Hematopoietic multipotent progenitor cell (in vitro differentiated cells): ENCODE measurements at regions not wholly inside any gene's neighbourhood (a gene's known extent, or its start where the extent isn't known, plus 50 kb on each side); places are given as distances from the start of the nearest gene placed in this dataset.

Experiments
- DNase-seq, 3 donors: peaks; one replicate each; pipeline ENCODE4 v3.0.0-alpha.2; 2011 to 2015; ENCODE audit warnings: low read depth in 2 of 3, low spot score in 2 of 3

- DNase-seq, result no peak
These were observed 115.2 kb upstream of the GDF10 start for GRCh38 chr10:47184724-47185330.

- DNase-seq, result no peak
These were observed 113.1 kb upstream of the GDF10 start for GRCh38 chr10:47186941-47187340.

GRCh38 chr10:47187592-47187991 is 112.4 kb upstream of the GDF10 start:
- DNase-seq, result no peak

- DNase-seq, result no peak
These were observed 111.8 kb upstream of the GDF10 start for GRCh38 chr10:47188156-47188555.

- no peak for DNase-seq
These were observed 110.2 kb upstream of the GDF10 start for GRCh38 chr10:47189802-47190201.

- no peak for DNase-seq
These were observed 109.7 kb upstream of the GDF10 start for GRCh38 chr10:47190301-47190700.

- no peak for DNase-seq
These were observed 109.1 kb upstream of the GDF10 start for GRCh38 chr10:47190802-47191450.

GRCh38 chr10:47192273-47192672 is 107.7 kb upstream of the GDF10 start:
- no peak for DNase-seq

GRCh38 chr10:47193666-47194065 is 106.3 kb upstream of the GDF10 start:
- no peak for DNase-seq

- DNase-seq, result peak in 1 of 3 donors; percentile 48
These were observed 104.6 kb upstream of the GDF10 start for GRCh38 chr10:47195274-47195885.

GRCh38 chr10:47196691-47197090 is 103.3 kb upstream of the GDF10 start:
- no peak for DNase-seq

GRCh38 chr10:47198221-47198620 is 101.8 kb upstream of the GDF10 start:
- DNase-seq, result no peak

- no peak for DNase-seq
These were observed 94.8 kb upstream of the GDF10 start for GRCh38 chr10:47205192-47205591.

GRCh38 chr10:47206449-47207280 is 93.3 kb upstream of the GDF10 start:
- peak in 1 of 3 donors; percentile 11 for DNase-seq

- no peak for DNase-seq
These were observed 92.7 kb upstream of the GDF10 start for GRCh38 chr10:47207281-47207615.

GRCh38 chr10:47207894-47208469 is 92.0 kb upstream of the GDF10 start:
- DNase-seq, result no peak

GRCh38 chr10:47209466-47209865 is 90.5 kb upstream of the GDF10 start:
- DNase-seq, result no peak

GRCh38 chr10:47214520-47214919 is 85.5 kb upstream of the GDF10 start:
- no peak for DNase-seq

- DNase-seq, result no peak
These were observed 82.9 kb upstream of the GDF10 start for GRCh38 chr10:47217113-47217512.

GRCh38 chr10:47218803-47219202 is 81.2 kb upstream of the GDF10 start:
- DNase-seq, result no peak

GRCh38 chr10:47222461-47222860 is 77.5 kb upstream of the GDF10 start:
- DNase-seq, result no peak
